COLO668 (cell line): ENCODE measurements at regions not wholly inside any gene's neighbourhood (a gene's known extent, or its start where the extent isn't known, plus 50 kb on each side); places are given as distances from the start of the nearest gene placed in this dataset.
"Not testable (repeated sequence)": the region's sequence is repeated elsewhere in the genome, so short reads cannot be mapped to it uniquely, and the experiment has no call there.

Experiments used
- DNase-seq: peaks from one replicate; lab custom pipeline; 2025; ENCODE audit not compliant: unreplicated experiment; lab: John Stamatoyannopoulos, UW

GRCh38 chr18:14935210-14935609 lies 187.2 kb downstream of the ANKRD30B start:
- no peak for DNase-seq

GRCh38 chr18:14936313-14936712 lies 188.3 kb downstream of the ANKRD30B start:
- DNase-seq = no peak

GRCh38 chr18:14937271-14937670 lies 189.3 kb downstream of the ANKRD30B start:
- DNase-seq = no peak

- no peak for DNase-seq
Measured at GRCh38 chr18:14939141-14939540, 191.2 kb downstream of the ANKRD30B start.

- not testable (repeated sequence) for DNase-seq
Measured at GRCh38 chr18:14940106-14940505, 192.1 kb downstream of the ANKRD30B start.

- DNase-seq = no peak
Measured at GRCh38 chr18:14940735-14941134, 192.8 kb downstream of the ANKRD30B start.

GRCh38 chr18:14941256-14941655 lies 193.3 kb downstream of the ANKRD30B start:
- DNase-seq = no peak

- no peak for DNase-seq
Measured at GRCh38 chr18:14941792-14942191, 193.8 kb downstream of the ANKRD30B start.

GRCh38 chr18:14942275-14942674 lies 194.3 kb downstream of the ANKRD30B start:
- no peak for DNase-seq

- no peak for DNase-seq
Measured at GRCh38 chr18:14943486-14943885, 195.5 kb downstream of the ANKRD30B start.

- no peak for DNase-seq
Measured at GRCh38 chr18:14943967-14944636, 196.1 kb downstream of the ANKRD30B start.

GRCh38 chr18:14944838-14945237 lies 196.9 kb downstream of the ANKRD30B start:
- DNase-seq = no peak

- DNase-seq = no peak
Measured at GRCh38 chr18:14945286-14945685, 197.3 kb downstream of the ANKRD30B start.

GRCh38 chr18:14945984-14946383 lies 198.0 kb downstream of the ANKRD30B start:
- no peak for DNase-seq

GRCh38 chr18:14946741-14947470 lies 198.9 kb downstream of the ANKRD30B start:
- not testable (repeated sequence) for DNase-seq

GRCh38 chr18:14947482-14948162 lies 199.7 kb downstream of the ANKRD30B start:
- no peak for DNase-seq

- DNase-seq = no peak
Measured at GRCh38 chr18:14948163-14948540, 200.2 kb downstream of the ANKRD30B start.

- no peak for DNase-seq
Measured at GRCh38 chr18:14949800-14950664, 202.1 kb downstream of the ANKRD30B start.

GRCh38 chr18:14952444-14953077 lies 204.6 kb downstream of the ANKRD30B start:
- DNase-seq = not testable (repeated sequence)

- no peak for DNase-seq
Measured at GRCh38 chr18:14958701-14959100, 210.7 kb downstream of the ANKRD30B start.

GRCh38 chr18:14959550-14959949 lies 211.6 kb downstream of the ANKRD30B start:
- no peak for DNase-seq
